ENCODE measurements at regions not wholly inside any gene's neighbourhood (a gene's known extent, or its start where the extent isn't known, plus 50 kb on each side); places are given as distances from the start of the nearest gene placed in this dataset.

- no peak for TF ChIP-seq CTCF (IDR thresholded peaks at IDR 0.05 in 2 of 3, conservative IDR thresholded peaks at IDR 0.05 in 1 of 3; ENCODE audit: borderline replicate concordance in 1 of 3, insufficient read depth in 1 of 3, low read depth in 2 of 3, low read length in 2 of 3)
- no peak for TF ChIP-seq SP1 (IDR thresholded peaks at IDR 0.05; ENCODE audit: low read depth)
- no peak for TF ChIP-seq POLR2AphosphoS5 (IDR thresholded peaks at IDR 0.05; ENCODE audit: low read depth, low read length)
- no peak for TF ChIP-seq EZH2 (IDR thresholded peaks at IDR 0.05)
- TF ChIP-seq YY1 (IDR thresholded peaks at IDR 0.05; ENCODE audit: extremely low read depth, insufficient replicate concordance, low read depth, low read length): no peak
- TF ChIP-seq SRF (IDR thresholded peaks at IDR 0.05; ENCODE audit: low read depth): no peak
- no peak for TF ChIP-seq CEBPB (IDR thresholded peaks at IDR 0.05; ENCODE audit: low read depth)
- no peak for TF ChIP-seq POLR2A (IDR thresholded peaks at IDR 0.05; ENCODE audit: borderline replicate concordance, extremely low read depth, insufficient read depth, insufficient read length)
- no peak for TF ChIP-seq ELF1 (IDR thresholded peaks at IDR 0.05; ENCODE audit: borderline replicate concordance, low read depth)
- no peak for TF ChIP-seq ATF3 (IDR thresholded peaks at IDR 0.05)
- no peak for TF ChIP-seq EZH2phosphoT487 (IDR thresholded peaks at IDR 0.05; ENCODE audit: borderline replicate concordance)
- TF ChIP-seq JUND (IDR thresholded peaks at IDR 0.05): no peak
- no peak for TF ChIP-seq RAD21 (IDR thresholded peaks at IDR 0.05; ENCODE audit: low read depth)
Measured at GRCh38 chr9:89740722-89741121, 135.9 kb downstream of the GADD45G start.
